Osteocyte (in vitro differentiated cells): ENCODE measurements at regions not wholly inside any gene's neighbourhood (a gene's known extent, or its start where the extent isn't known, plus 50 kb on each side); places are given as distances from the start of the nearest gene placed in this dataset.

Source experiments
- DNase-seq: peaks from one replicate; pipeline ENCODE4 v3.0.0; 2021; ENCODE audit warnings: mixed read lengths; ENCODE audit not compliant: unreplicated experiment; ENCODE audit errors: extremely low spot score
- H3K27ac Mint-ChIP-seq: one replicate; pipeline ENCODE4 v1.8.0; 2021; ENCODE audit warnings: mild to moderate bottlenecking, mixed read lengths; ENCODE audit not compliant: unreplicated experiment
- H3K27me3 Mint-ChIP-seq: one replicate; pipeline ENCODE4 v1.8.0; 2021; ENCODE audit warnings: mixed read lengths; ENCODE audit not compliant: unreplicated experiment
- H3K36me3 Mint-ChIP-seq: one replicate; pipeline ENCODE4 v1.8.0; 2021; ENCODE audit warnings: mixed read lengths; ENCODE audit not compliant: unreplicated experiment
- H3K4me1 Mint-ChIP-seq: one replicate; pipeline ENCODE4 v1.8.0; 2021; ENCODE audit warnings: mixed read lengths; ENCODE audit not compliant: unreplicated experiment
- H3K4me3 Mint-ChIP-seq: one replicate; pipeline ENCODE4 v1.8.0; 2021; ENCODE audit warnings: mild to moderate bottlenecking, moderate library complexity, mixed read lengths; ENCODE audit not compliant: unreplicated experiment
- H3K9me3 Mint-ChIP-seq: one replicate; pipeline ENCODE4 v1.8.0; 2021; ENCODE audit warnings: mixed read lengths; ENCODE audit not compliant: unreplicated experiment
- CTCF ChIP-seq: fragments of 200-600 bp; sonication (generic); IDR thresholded peaks from 2 replicates; pipeline ENCODE4 v1.5.0; 2021; ENCODE audit warnings: antibody characterized with exemption, mild to moderate bottlenecking, moderate library complexity

DNA sequence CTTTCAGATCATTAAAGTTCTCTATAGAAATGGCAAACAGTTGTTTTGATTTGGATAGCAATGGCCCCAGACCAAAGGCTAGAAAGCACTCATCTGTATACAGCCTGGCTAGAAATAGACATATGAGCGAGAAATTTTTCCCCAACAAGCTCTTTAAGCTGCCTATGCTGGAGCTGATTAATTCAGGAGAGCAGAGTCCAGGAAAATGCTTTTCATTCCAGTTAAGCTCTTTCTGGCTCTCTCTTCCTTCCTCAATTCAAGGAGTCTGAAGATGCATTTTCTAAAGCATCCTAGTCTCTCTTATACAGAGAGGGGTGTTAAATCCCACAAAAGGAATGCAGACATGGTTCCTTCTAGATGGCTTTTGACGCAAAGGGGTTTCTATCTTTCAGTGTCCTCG lies 141.7 kb upstream of the RAI2 start:
- no peak overlapping the region for H3K4me3 Mint-ChIP-seq
- no peak for TF ChIP-seq CTCF
- DNase-seq = no peak
- no peaks in the 10 kb centered on the region for H3K4me1 Mint-ChIP-seq
- no peaks in the 10 kb centered on the region for H3K27me3 Mint-ChIP-seq
- H3K36me3 Mint-ChIP-seq = no peaks in the 10 kb centered on the region
- no peak overlapping the region for H3K27ac Mint-ChIP-seq
- peaks cover 10% of the 10 kb centered on the region for H3K9me3 Mint-ChIP-seq

- Mint-ChIP-seq H3K4me3 (no peak overlapping the region), H3K9me3 (peaks cover 4% of the 10 kb centered on the region), H3K4me1 (no peaks in the 10 kb centered on the region), H3K27me3 (no peaks in the 10 kb centered on the region), H3K27ac (no peak overlapping the region), H3K36me3 (no peaks in the 10 kb centered on the region)
- no peak for DNase-seq
- TF ChIP-seq CTCF = no peak
Observed at GRCh38 chrX:17994429-17994828, 133.3 kb upstream of the RAI2 start.

DNA sequence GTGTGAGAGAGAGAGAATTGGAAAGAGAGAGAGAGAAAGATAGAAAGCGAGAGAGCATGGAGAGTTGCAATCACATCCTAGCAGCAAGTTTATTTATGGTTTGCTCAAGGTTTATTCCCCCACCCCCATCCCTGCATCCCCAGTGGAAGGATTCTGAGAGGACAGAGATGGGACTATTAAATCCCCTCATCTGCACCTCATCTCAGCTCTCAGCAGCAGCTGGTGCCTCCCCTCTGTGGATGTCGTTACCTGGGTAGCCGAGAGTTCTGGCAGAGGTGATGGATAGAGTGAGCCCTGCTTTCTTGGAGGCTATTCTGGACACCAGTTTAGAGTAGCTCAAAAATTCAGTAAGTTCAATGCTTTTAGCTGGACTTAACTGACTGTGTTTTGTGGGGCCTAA lies 132.0 kb upstream of the RAI2 start:
- no peak overlapping the region for H3K27ac Mint-ChIP-seq
- no peak for DNase-seq
- H3K4me3 Mint-ChIP-seq = no peak overlapping the region
- H3K4me1 Mint-ChIP-seq = no peaks in the 10 kb centered on the region
- H3K36me3 Mint-ChIP-seq = no peaks in the 10 kb centered on the region
- no peak for TF ChIP-seq CTCF
- no peaks in the 10 kb centered on the region for H3K9me3 Mint-ChIP-seq
- no peaks in the 10 kb centered on the region for H3K27me3 Mint-ChIP-seq

DNA sequence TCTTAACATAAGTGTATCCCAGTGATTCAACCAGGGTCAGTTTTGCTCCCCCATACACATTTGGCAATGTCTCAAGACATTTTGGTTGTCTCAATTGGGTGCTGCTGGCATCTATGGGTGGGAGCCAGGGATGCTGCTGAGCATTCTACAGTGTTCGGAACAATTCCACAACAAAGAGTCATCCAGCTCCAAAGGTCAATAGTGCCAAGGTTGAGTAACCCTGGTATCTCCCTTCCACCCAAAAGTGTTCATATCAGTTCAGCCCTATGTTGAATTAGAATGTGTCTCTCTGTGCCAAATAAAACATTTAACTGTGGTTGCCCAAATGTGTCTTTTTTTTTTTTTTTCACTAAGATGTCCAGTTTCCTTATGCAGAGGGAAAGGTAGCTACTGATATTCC lies 129.4 kb upstream of the RAI2 start:
- no peak overlapping the region for H3K4me3 Mint-ChIP-seq
- H3K27me3 Mint-ChIP-seq = no peaks in the 10 kb centered on the region
- no peaks in the 10 kb centered on the region for H3K36me3 Mint-ChIP-seq

DNA sequence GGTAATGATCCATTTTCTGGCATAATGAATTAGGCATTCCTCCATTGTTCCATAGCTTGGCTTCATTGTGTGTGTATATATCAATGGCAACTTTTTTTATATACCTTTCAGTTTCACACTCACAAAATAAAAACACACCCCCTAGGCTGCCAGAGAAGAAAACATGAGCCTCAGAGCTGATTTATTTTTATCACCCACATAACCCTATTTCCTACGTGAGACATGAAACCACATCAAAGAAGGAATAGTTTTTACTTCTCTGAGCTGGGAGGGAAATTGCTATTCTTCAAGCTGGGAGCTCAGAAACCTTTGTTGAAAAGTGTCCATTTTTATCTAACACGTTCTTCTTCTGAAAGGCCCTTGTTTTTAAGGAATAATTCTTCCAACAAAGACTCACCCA lies 126.7 kb upstream of the RAI2 start:
- DNase-seq = no peak
- no peaks in the 10 kb centered on the region for H3K36me3 Mint-ChIP-seq
- no peaks in the 10 kb centered on the region for H3K27me3 Mint-ChIP-seq
- TF ChIP-seq CTCF = no peak
- no peak overlapping the region for H3K4me3 Mint-ChIP-seq
- no peaks in the 10 kb centered on the region for H3K4me1 Mint-ChIP-seq
- no peak overlapping the region for H3K27ac Mint-ChIP-seq
- peaks cover 9% of the 10 kb centered on the region for H3K9me3 Mint-ChIP-seq

More for the DNA sequence above, 129.4 kb upstream of the RAI2 start:
- DNase-seq = no peak
- peaks cover 4% of the 10 kb centered on the region for H3K9me3 Mint-ChIP-seq
- no peak for TF ChIP-seq CTCF
- H3K4me1 Mint-ChIP-seq = no peaks in the 10 kb centered on the region
- no peak overlapping the region for H3K27ac Mint-ChIP-seq
